NB4 (cell line): ENCODE measurements at regions not wholly inside any gene's neighbourhood (a gene's known extent, or its start where the extent isn't known, plus 50 kb on each side); places are given as distances from the start of the nearest gene placed in this dataset.

Experiments
- DNase-seq: peaks from one replicate; pipeline ENCODE4 v3.0.0; 2010; ENCODE audit warnings: low read depth
- H3K4me3 ChIP-seq: one replicate; pipeline ENCODE4 v1.5.1; 2011; ENCODE audit warnings: mild to moderate bottlenecking, low read depth, low read length, moderate library complexity
- CTCF ChIP-seq: IDR thresholded peaks from one replicate; pipeline ENCODE4 v1.5.1; 2012; ENCODE audit warnings: low read depth, low read length
- MAX ChIP-seq: IDR thresholded peaks from 2 replicates; pipeline ENCODE4 v1.6.1; 2011; ENCODE audit warnings: low read depth, low read length
- MYC ChIP-seq: IDR thresholded peaks from 2 replicates; pipeline ENCODE4 v1.6.1; 2011; ENCODE audit warnings: low read depth, low read length
- POLR2A ChIP-seq: IDR thresholded peaks from 2 replicates; pipeline ENCODE4 v1.6.1; 2011; ENCODE audit warnings: mild to moderate bottlenecking; ENCODE audit not compliant: insufficient read length; ENCODE audit errors: extremely low read depth

GRCh38 chr12:98389593-98389992 lies 125.8 kb upstream of the TMPO start:
- TF ChIP-seq MYC (no peak), MAX (no peak), POLR2A (no peak), CTCF (no peak)
- H3K4me3 ChIP-seq = no peak overlapping the region
- no peak for DNase-seq

- TF ChIP-seq POLR2A = no peak
- TF ChIP-seq MYC = peak; percentile 24; the same call in 1 of the 2 replicates
- peak; percentile 94 for TF ChIP-seq CTCF
- peak; percentile 8 for TF ChIP-seq MAX
- peak overlapping the region; percentile 46 for H3K4me3 ChIP-seq
- DNase-seq = peak; percentile 86
These were observed 117.9 kb upstream of the TMPO start for GRCh38 chr12:98397323-98398105.

GRCh38 chr12:98399532-98399931 lies 115.9 kb upstream of the TMPO start:
- DNase-seq = peak; percentile 94
- no peak for TF ChIP-seq MAX
- no peak for TF ChIP-seq POLR2A
- no peak for TF ChIP-seq MYC
- TF ChIP-seq CTCF = no peak
- no peak overlapping the region for H3K4me3 ChIP-seq

- TF ChIP-seq CTCF = no peak
- TF ChIP-seq MAX = no peak
- TF ChIP-seq POLR2A = no peak
- TF ChIP-seq MYC = no peak
- no peak overlapping the region for H3K4me3 ChIP-seq
- DNase-seq = peak; percentile 74
These were observed 114.0 kb upstream of the TMPO start for GRCh38 chr12:98401427-98401826.

GRCh38 chr12:98402091-98402490 lies 113.3 kb upstream of the TMPO start:
- no peak overlapping the region for H3K4me3 ChIP-seq
- TF ChIP-seq POLR2A (no peak), MYC (no peak), MAX (no peak), CTCF (no peak)
- DNase-seq = no peak

- TF ChIP-seq POLR2A = no peak
- TF ChIP-seq MAX = no peak
- TF ChIP-seq MYC = no peak
- no peak for TF ChIP-seq CTCF
- no peak for DNase-seq
- no peak overlapping the region for H3K4me3 ChIP-seq
These were observed 112.7 kb upstream of the TMPO start for GRCh38 chr12:98402671-98403070.
